PC-3 (cell line): ENCODE measurements at regions not wholly inside any gene's neighbourhood (a gene's known extent, or its start where the extent isn't known, plus 50 kb on each side); places are given as distances from the start of the nearest gene placed in this dataset.
A peak's percentile ranks its signal among the peaks of the same experiment; 100 is the strongest.

ENCODE experiments used
- ATAC-seq: fragments of 200-7000 bp; cut with Tn5 transposase; 2 replicates; pipeline ENCODE4 v1.9.1; 2020; ENCODE audit warnings: mild to moderate bottlenecking, moderate library complexity
- BruUV-seq: library from RNA; stranded (reverse); fragments of 400-500 nt; replicated peaks from 2 replicates; lab custom pipeline; 2021; lab: Mats Ljungman, UMichigan
- CTCF ChIA-PET: fragments of 300-600 bp; sonication (Branson Sonifier 250); formaldehyde crosslinking; loops from one replicate; lab custom pipeline; 2022; ENCODE audit warnings: antibody characterized with exemption; lab: Charles Lee
- POLR2A ChIA-PET: fragments of 300-600 bp; sonication (Branson Sonifier 250); formaldehyde crosslinking; loops from one replicate; lab custom pipeline; 2022; ENCODE audit warnings: antibody characterized with exemption; ENCODE audit not compliant: unreplicated experiment; lab: Charles Lee
- DNase-seq: peaks from one replicate; pipeline ENCODE4 v3.0.0-alpha.2; 2015
- H2AFZ ChIP-seq: fragments of 300-600 bp; sonication (generic); 2 replicates; pipeline ENCODE4 v1.6.0; 2016; ENCODE audit warnings: antibody characterized with exemption, low read length
- H3F3A ChIP-seq: fragments of 300-600 bp; sonication (generic); one replicate; pipeline ENCODE4 v1.6.0; 2017; ENCODE audit warnings: antibody characterized with exemption, low read length, control low read depth, mild to moderate bottlenecking; ENCODE audit not compliant: unreplicated experiment
- H3K27ac ChIP-seq: fragments of 300-600 bp; sonication (generic); 2 replicates; pipeline ENCODE4 v1.5.1; 2016; ENCODE audit warnings: mild to moderate bottlenecking, low read length
- H3K27me3 ChIP-seq: fragments of 300-600 bp; sonication (generic); 2 replicates; pipeline ENCODE4 v1.6.1; 2016; ENCODE audit warnings: low read length, mixed read lengths
- H3K36me3 ChIP-seq: fragments of 300-600 bp; sonication (generic); 2 replicates; pipeline ENCODE4 v1.6.1; 2016; ENCODE audit warnings: low read depth, mixed run types, low read length, mixed read lengths
- H3K4me1 ChIP-seq: fragments of 300-600 bp; sonication (generic); 2 replicates; pipeline ENCODE4 v1.5.1; 2016; ENCODE audit warnings: low read length; ENCODE audit not compliant: insufficient read depth
- H3K4me2 ChIP-seq: fragments of 300-600 bp; sonication (generic); 2 replicates; pipeline ENCODE4 v1.6.0; 2016; ENCODE audit warnings: low read length
- H3K4me3 ChIP-seq: fragments of 300-600 bp; sonication (generic); 2 replicates; pipeline ENCODE4 v1.5.1; 2016; ENCODE audit warnings: mild to moderate bottlenecking, low read length, mixed read lengths
- H3K79me2 ChIP-seq: fragments of 300-600 bp; sonication (generic); 2 replicates; pipeline ENCODE4 v1.6.1; 2017; ENCODE audit warnings: low read length, mixed read lengths
- H3K9ac ChIP-seq: fragments of 300-600 bp; sonication (generic); 2 replicates; pipeline ENCODE4 v1.6.0; 2016; ENCODE audit warnings: mild to moderate bottlenecking, low read length
- H3K9me2 ChIP-seq: fragments of 300-600 bp; sonication (generic); replicated peaks from 2 replicates; pipeline ENCODE4 v1.6.1; 2016; ENCODE audit warnings: mixed run types, low read length, mixed read lengths
- H3K9me3 ChIP-seq: fragments of 300-600 bp; sonication (generic); 2 replicates; pipeline ENCODE4 v1.6.1; 2016; ENCODE audit warnings: low read length, mixed read lengths
- H4K20me1 ChIP-seq: fragments of 300-600 bp; sonication (generic); 2 replicates; pipeline ENCODE4 v1.6.1; 2016; ENCODE audit warnings: low read length, mixed read lengths
- EZH2phosphoT487 ChIP-seq: fragments of 300-600 bp; sonication (generic); IDR thresholded peaks from 2 replicates; pipeline ENCODE4 v1.6.1; 2018; ENCODE audit warnings: mild to moderate bottlenecking, antibody characterized with exemption, low read length, borderline replicate concordance
- intact Hi-C: fragments of 100-400 bp; cut with micrococcal nuclease; formaldehyde crosslinking; loops from 2 replicates; pipeline ENCODE4 v1.9.0; 2023

GRCh38 chr9:127561491-127562278 is 50.4 kb upstream of the STXBP1 start:
- H4K20me1 ChIP-seq: no peaks in the 10 kb centered on the region
- H3K4me1 ChIP-seq: peaks cover 87% of the 10 kb centered on the region
- DNase-seq: peak; percentile 96
- intact Hi-C loops: loop anchor here (2.0 kb wide), 1 partner anchor 17 kb away; no protein-coding TSS in a partner anchor
- no peaks in the 10 kb centered on the region for H3K9me3 ChIP-seq
- H3F3A ChIP-seq: peaks cover 10% of the 10 kb centered on the region
- peak; percentile 77 for ATAC-seq
- H2AFZ ChIP-seq: no peak overlapping the region
- H3K27ac ChIP-seq: peak overlapping the region; percentile 94
- no peaks in the 10 kb centered on the region for H3K27me3 ChIP-seq
- ChIA-PET CTCF (interaction anchor here (0.7 to 1.1 kb wide), 3 partner anchors 17 to 27 kb away, joined by 3 to 8 read pairs (median 3); no protein-coding TSS in a partner anchor), POLR2A (interaction anchor here (0.7 kb wide), 1 partner anchor 17 kb away, joined by 4 read pairs; no protein-coding TSS in a partner anchor)
- TSS peak; percentile 5 for BruUV-seq
- H3K79me2 ChIP-seq: peaks cover 92% of the 10 kb centered on the region
- no peaks in the 10 kb centered on the region for H3K9me2 ChIP-seq
- TF ChIP-seq EZH2phosphoT487: no peak
- H3K9ac ChIP-seq: peak overlapping the region; percentile 60
- peak overlapping the region; percentile 74 for H3K4me2 ChIP-seq
- peaks cover 21% of the 10 kb centered on the region for H3K36me3 ChIP-seq
- peak overlapping the region; percentile 25; the same call in 1 of the 2 replicates for H3K4me3 ChIP-seq
